A673 (cell line): ENCODE measurements at regions not wholly inside any gene's neighbourhood (a gene's known extent, or its start where the extent isn't known, plus 50 kb on each side); places are given as distances from the start of the nearest gene placed in this dataset.

ENCODE experiments used
- EZH2 ChIP-seq: fragments of 200-600 bp; sonication (generic); IDR thresholded peaks from 2 replicates; pipeline ENCODE4 v1.6.1; 2017; ENCODE audit warnings: borderline replicate concordance, low read depth, mild to moderate bottlenecking, mixed read lengths, antibody characterized with exemption, low read length; ENCODE audit not compliant: poor library complexity, severe bottlenecking
- TF ChIP-seq, protein P1 (sequence below): fragments of 300-800, 200-600 bp; sonication (generic); conservative IDR thresholded peaks from 2 replicates; pipeline ENCODE4 v1.5.1; 2017; ENCODE audit warnings: low read depth, mild to moderate bottlenecking, antibody characterized with exemption, low read length, moderate library complexity, mixed read lengths

DNA sequence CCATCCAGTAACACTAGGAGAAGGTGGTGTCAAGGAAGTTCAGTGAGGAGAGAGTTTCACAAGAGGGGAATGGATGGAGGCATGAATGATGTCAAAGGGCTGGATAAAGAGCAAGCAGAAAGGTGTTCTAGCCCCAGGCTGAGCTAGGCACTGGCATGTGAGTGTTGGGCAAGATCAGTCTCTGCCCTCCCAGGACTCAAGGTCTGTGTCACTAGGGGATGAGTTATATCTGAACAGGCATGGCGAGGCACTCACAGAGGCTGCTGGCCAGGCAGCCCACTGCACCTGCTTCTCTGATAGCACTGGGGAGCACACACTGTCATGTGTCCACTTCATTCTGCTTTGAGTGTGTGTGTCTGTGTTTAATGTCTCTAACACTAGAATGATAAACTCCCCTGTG is 903.8 kb downstream of the BCL11B start:
- TF ChIP-seq, protein P1, sequence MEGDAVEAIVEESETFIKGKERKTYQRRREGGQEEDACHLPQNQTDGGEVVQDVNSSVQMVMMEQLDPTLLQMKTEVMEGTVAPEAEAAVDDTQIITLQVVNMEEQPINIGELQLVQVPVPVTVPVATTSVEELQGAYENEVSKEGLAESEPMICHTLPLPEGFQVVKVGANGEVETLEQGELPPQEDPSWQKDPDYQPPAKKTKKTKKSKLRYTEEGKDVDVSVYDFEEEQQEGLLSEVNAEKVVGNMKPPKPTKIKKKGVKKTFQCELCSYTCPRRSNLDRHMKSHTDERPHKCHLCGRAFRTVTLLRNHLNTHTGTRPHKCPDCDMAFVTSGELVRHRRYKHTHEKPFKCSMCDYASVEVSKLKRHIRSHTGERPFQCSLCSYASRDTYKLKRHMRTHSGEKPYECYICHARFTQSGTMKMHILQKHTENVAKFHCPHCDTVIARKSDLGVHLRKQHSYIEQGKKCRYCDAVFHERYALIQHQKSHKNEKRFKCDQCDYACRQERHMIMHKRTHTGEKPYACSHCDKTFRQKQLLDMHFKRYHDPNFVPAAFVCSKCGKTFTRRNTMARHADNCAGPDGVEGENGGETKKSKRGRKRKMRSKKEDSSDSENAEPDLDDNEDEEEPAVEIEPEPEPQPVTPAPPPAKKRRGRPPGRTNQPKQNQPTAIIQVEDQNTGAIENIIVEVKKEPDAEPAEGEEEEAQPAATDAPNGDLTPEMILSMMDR = no peak
- TF ChIP-seq EZH2 = no peak
